A673 (cell line): ENCODE measurements at regions not wholly inside any gene's neighbourhood (a gene's known extent, or its start where the extent isn't known, plus 50 kb on each side); places are given as distances from the start of the nearest gene placed in this dataset.
"Not testable (repeated sequence)": the region's sequence is repeated elsewhere in the genome, so short reads cannot be mapped to it uniquely, and the experiment has no call there.

Experiments used
- BruUV-seq: library from RNA; stranded (reverse); fragments of 400-500 nt; replicated peaks from 2 replicates; lab custom pipeline; 2021; lab: Mats Ljungman, UMichigan
- CTCF ChIA-PET: fragments of 300-600 bp; sonication (Branson Sonifier 250); formaldehyde crosslinking; loops from one replicate; lab custom pipeline; 2022; ENCODE audit warnings: antibody characterized with exemption; lab: Charles Lee
- POLR2A ChIA-PET: fragments of 300-600 bp; sonication (Branson Sonifier 250); formaldehyde crosslinking; loops from one replicate; lab custom pipeline; 2022; ENCODE audit warnings: antibody characterized with exemption; ENCODE audit not compliant: low non-redundant PET; lab: Charles Lee
- DNase-seq: peaks from one replicate; pipeline ENCODE4 v3.0.0-alpha.2; 2015; ENCODE audit warnings: low spot score
- H3K27ac ChIP-seq: fragments of 200-600 bp; sonication (generic); 2 replicates; pipeline ENCODE4 v1.5.1; 2016; ENCODE audit warnings: mixed run types, low read depth, mild to moderate bottlenecking, mixed read lengths, antibody characterized with exemption, low read length; ENCODE audit not compliant: poor library complexity, severe bottlenecking
- H3K27me3 ChIP-seq: fragments of 200-600 bp; sonication (generic); replicated peaks from 2 replicates; pipeline ENCODE4 v1.6.1; 2017; ENCODE audit warnings: mixed run types, low read depth, mild to moderate bottlenecking, mixed read lengths, antibody characterized with exemption, low read length; ENCODE audit not compliant: insufficient read depth, poor library complexity
- H3K36me3 ChIP-seq: fragments of 200-600 bp; sonication (generic); 2 replicates; pipeline ENCODE4 v1.6.1; 2016; ENCODE audit warnings: mixed run types, mild to moderate bottlenecking, mixed read lengths, antibody characterized with exemption, low read length; ENCODE audit not compliant: insufficient read depth, poor library complexity, severe bottlenecking
- H3K4me1 ChIP-seq: fragments of 200-600 bp; sonication (generic); 2 replicates; pipeline ENCODE4 v1.6.1; 2017; ENCODE audit warnings: mixed run types, mild to moderate bottlenecking, mixed read lengths, antibody characterized with exemption, low read length; ENCODE audit not compliant: insufficient read depth, poor library complexity, severe bottlenecking
- H3K4me3 ChIP-seq: fragments of 200-600 bp; sonication (generic); 2 replicates; pipeline ENCODE4 v1.5.1; 2016; ENCODE audit warnings: low read depth, mixed run types, mild to moderate bottlenecking, mixed read lengths, low read length; ENCODE audit not compliant: poor library complexity, severe bottlenecking
- H3K9me3 ChIP-seq: fragments of 200-600 bp; sonication (generic); 2 replicates; pipeline ENCODE4 v1.6.1; 2016; ENCODE audit warnings: mixed run types, low read depth, mild to moderate bottlenecking, mixed read lengths, antibody characterized with exemption, low read length; ENCODE audit not compliant: poor library complexity, severe bottlenecking
- EZH2 ChIP-seq: fragments of 200-600 bp; sonication (generic); IDR thresholded peaks from 2 replicates; pipeline ENCODE4 v1.6.1; 2017; ENCODE audit warnings: borderline replicate concordance, low read depth, mild to moderate bottlenecking, mixed read lengths, antibody characterized with exemption, low read length; ENCODE audit not compliant: poor library complexity, severe bottlenecking
- intact Hi-C: fragments of 100-400 bp; cut with micrococcal nuclease; formaldehyde crosslinking; loops from one replicate; pipeline ENCODE4 v1.10.0; 2022; ENCODE audit not compliant: unreplicated experiment
- TF ChIP-seq, protein P1 (sequence below): fragments of 300-800, 200-600 bp; sonication (generic); conservative IDR thresholded peaks from 2 replicates; pipeline ENCODE4 v1.5.1; 2017; ENCODE audit warnings: low read depth, mild to moderate bottlenecking, antibody characterized with exemption, low read length, moderate library complexity, mixed read lengths

DNA sequence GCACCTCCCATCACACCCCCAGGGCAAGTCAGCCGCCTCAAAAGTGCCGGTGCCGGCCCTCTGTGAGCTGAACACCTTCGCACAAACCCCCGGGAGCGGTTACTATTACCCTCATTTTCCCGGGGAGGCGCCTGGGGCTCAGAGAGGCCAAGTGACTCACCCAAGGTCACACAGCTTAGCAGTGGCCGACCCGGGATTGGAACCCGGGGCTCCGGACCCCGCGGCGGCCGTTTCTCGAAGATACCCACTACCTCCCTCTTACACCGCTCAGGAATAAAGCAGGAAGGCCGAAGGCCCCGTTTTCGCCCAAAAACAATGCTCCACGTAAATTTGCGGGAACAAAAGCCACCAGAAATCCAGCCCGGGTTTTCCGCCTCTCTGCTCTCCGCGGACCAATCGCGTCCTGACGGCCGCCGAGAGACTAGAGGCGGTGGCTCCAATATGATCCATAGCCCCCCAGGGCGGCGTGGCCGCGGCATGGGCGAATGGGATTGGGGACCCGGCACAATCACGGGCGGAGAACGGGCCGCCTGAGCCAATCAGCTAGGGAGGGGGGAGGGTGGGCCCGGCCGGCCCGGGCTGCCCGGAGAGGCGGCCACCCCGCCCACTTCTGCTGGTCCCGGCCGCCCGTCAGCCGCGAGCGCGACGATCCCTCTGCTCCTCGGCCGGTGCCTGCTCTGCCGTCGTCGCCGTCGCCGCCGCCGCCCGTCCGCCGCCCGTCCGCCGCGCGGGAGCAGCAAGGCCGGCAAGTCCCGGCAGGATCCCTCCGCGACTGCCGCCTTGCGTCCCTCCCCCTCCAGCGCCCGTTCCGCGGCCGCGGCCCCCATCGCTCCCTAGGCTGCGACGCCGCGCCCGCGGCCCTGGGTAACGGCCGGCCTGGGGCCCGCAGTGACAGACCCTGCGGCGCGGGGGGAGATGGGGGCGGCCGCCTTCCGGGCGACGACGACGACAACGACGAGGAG, 177.0 kb downstream of the OR4M2 start:
- intact Hi-C loops = no loop called here
- CTCF ChIA-PET = no interaction called here
- no peaks in the 10 kb centered on the region for H3K4me1 ChIP-seq
- POLR2A ChIA-PET = no interaction called here
- H3K9me3 ChIP-seq = peaks cover 55% of the 10 kb centered on the region
- BruUV-seq = no TSS peak
- TF ChIP-seq EZH2 = no peak
- TF ChIP-seq, protein P1, sequence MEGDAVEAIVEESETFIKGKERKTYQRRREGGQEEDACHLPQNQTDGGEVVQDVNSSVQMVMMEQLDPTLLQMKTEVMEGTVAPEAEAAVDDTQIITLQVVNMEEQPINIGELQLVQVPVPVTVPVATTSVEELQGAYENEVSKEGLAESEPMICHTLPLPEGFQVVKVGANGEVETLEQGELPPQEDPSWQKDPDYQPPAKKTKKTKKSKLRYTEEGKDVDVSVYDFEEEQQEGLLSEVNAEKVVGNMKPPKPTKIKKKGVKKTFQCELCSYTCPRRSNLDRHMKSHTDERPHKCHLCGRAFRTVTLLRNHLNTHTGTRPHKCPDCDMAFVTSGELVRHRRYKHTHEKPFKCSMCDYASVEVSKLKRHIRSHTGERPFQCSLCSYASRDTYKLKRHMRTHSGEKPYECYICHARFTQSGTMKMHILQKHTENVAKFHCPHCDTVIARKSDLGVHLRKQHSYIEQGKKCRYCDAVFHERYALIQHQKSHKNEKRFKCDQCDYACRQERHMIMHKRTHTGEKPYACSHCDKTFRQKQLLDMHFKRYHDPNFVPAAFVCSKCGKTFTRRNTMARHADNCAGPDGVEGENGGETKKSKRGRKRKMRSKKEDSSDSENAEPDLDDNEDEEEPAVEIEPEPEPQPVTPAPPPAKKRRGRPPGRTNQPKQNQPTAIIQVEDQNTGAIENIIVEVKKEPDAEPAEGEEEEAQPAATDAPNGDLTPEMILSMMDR = no peak
- no peak for DNase-seq
- H3K4me3 ChIP-seq = no peak overlapping the region
- no peak overlapping the region for H3K27ac ChIP-seq
- no peaks in the 10 kb centered on the region for H3K27me3 ChIP-seq
- no peaks in the 10 kb centered on the region for H3K36me3 ChIP-seq

DNA sequence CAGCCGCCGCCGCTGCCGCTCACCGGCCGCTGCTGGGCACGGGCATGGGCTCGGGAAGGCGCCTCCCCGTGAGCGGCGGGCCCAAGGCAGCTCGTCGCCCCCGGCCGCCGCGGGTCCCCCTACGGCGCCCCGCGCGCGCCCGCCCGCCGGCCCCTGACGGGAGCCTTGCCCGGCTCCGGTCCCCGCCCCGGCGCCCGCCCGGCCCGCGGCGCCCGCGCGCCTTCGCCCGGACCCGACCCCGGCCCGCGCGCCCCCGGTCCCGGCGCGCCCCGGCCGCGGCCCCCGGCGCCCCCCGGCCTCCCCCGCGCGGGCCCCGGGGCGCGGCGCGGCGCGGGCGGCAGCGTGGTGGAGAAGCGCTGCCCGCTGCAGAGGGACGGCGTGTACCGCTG, 177.7 kb downstream of the OR4M2 start:
- no peak overlapping the region for H3K27ac ChIP-seq
- TF ChIP-seq, protein P1 = no peak
- no peak for TF ChIP-seq EZH2
- ChIA-PET POLR2A (no interaction called here), CTCF (no interaction called here)
- H3K4me3 ChIP-seq = no peak overlapping the region
- no peaks in the 10 kb centered on the region for H3K27me3 ChIP-seq
- H3K9me3 ChIP-seq = peaks cover 55% of the 10 kb centered on the region
- no peaks in the 10 kb centered on the region for H3K36me3 ChIP-seq
- BruUV-seq = no TSS peak
- DNase-seq = no peak
- H3K4me1 ChIP-seq = no peaks in the 10 kb centered on the region
- intact Hi-C loops = no loop called here

DNA sequence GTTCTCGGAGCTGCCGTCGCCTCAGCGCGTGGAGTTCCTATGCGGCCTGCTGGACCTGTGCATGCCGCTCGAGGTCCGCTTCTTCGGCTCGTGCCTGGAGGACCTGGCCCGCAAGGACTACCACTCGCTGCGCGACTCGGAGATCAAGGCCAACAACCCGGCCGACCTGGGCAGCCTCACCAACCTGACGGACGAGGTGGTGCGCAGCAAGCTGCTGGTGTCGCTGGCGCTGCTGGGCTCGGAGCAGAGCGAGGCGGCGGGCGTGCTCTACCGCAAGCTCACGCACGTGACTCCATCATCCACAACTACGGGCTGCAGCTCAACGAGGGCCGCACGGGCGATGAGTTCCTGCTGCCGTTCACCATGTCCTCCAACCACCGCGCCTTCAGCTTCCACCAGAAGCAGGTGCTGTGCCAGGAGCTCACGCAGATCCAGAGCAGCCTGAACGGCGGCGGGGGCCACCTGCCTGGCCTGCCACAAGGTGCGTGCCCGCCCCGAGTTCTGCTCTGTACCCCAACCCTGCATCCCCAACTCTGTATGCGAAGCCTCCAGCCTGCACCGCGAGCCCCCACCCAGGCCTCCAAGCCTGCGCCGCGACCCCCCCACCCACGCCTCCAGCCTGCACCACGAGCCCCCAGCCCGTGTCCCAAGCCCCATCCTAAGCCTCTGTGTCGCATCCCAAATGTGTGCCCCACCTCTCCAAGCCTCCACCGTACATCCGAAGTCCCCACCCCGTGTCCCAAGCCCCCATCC, 178.2 kb downstream of the OR4M2 start:
- CTCF ChIA-PET = no interaction called here
- no peak overlapping the region for H3K27ac ChIP-seq
- BruUV-seq = no TSS peak
- no peaks in the 10 kb centered on the region for H3K4me1 ChIP-seq
- H3K9me3 ChIP-seq = peaks cover 54% of the 10 kb centered on the region
- DNase-seq = no peak
- H3K36me3 ChIP-seq = no peaks in the 10 kb centered on the region
- intact Hi-C loops = no loop called here
- no peaks in the 10 kb centered on the region for H3K27me3 ChIP-seq
- POLR2A ChIA-PET = no interaction called here
- TF ChIP-seq, protein P1 = no peak
- no peak for TF ChIP-seq EZH2
- no peak overlapping the region for H3K4me3 ChIP-seq

DNA sequence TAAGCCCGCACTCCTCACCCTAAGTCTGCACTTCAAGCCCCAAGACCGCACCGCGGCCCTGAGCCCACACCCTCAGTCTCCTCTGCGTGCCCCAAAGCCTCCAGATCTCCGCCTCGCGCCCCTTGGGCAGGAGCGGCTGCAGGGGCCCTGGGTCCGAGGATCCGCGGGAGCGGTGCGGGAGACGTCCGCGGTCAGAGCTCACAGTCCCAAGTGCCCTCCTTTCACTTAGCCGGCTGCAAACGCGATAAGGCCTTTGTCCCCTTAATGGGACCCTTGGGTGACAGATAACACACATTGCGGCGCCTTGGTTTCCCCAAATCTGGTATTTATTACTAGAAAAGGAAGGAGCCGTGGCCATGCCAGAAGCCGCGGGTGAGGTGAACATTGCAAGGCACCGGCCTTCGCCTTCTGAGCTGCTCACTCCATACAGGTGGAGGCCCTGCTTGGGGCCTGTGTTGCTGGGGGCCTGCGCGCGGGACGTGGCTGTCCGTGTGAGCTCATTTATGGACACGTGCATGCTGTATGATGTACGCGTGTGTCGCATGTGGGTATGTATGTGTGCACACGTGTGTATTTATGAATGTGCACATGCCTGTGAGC, 178.9 kb downstream of the OR4M2 start:
- H3K36me3 ChIP-seq, H3K27me3 ChIP-seq, H3K4me1 ChIP-seq, BruUV-seq, intact Hi-C loops, H3K27ac ChIP-seq, H3K4me3 ChIP-seq, CTCF ChIA-PET, POLR2A ChIA-PET, DNase-seq: not testable (repeated sequence)
- peaks cover 47% of the 10 kb centered on the region for H3K9me3 ChIP-seq
